GM19395 (cell line): ENCODE measurements at regions not wholly inside any gene's neighbourhood (a gene's known extent, or its start where the extent isn't known, plus 50 kb on each side); places are given as distances from the start of the nearest gene placed in this dataset.

Experiments
- ATAC-seq: cut with Tn5 transposase; IDR thresholded peaks from one replicate; pipeline ENCODE4 v1.9.1; 2021; ENCODE audit warnings: mild to moderate bottlenecking, moderate library complexity; ENCODE audit not compliant: unreplicated experiment

DNA sequence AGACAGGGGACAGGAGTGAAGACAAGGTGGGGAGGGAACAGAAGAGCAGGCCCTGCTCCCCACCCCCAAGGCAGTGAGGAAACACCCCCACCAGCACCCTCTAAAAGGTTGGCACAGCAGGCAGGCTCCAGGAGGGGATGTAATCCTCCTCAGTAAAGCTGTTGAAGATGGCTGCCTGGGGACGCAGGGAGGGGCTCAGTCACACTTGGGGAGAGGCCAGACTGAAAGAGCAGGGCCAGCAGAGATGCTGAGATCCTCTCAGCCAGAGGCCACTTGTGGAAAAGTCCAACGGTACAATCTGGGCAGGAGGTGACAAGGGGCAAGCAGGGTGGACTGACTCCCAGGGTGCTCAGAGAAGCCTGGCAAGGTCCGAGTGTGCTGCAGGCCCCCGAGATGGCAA is 154.8 kb upstream of the ID2 start:
- no peak for ATAC-seq

DNA sequence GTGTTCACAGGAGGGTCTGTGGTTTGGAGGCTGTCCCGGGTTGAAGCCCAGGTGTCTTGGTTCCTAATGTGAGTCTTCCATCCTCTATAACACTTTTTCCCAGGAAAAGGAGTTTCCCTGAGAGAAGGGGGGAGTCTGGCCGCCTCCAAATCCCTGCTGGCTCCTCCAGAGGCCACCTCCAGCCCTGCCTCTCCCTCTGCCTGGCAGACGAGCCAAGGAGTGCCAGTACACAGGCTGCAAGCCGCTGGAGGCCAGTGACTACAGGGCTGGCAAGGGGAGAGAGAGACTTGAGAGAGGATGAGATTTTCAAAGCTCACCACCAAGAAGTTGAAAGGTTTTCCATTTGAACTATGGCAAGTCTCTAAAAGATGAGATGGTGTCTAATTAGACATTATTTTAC is 154.2 kb upstream of the ID2 start:
- no peak for ATAC-seq

DNA sequence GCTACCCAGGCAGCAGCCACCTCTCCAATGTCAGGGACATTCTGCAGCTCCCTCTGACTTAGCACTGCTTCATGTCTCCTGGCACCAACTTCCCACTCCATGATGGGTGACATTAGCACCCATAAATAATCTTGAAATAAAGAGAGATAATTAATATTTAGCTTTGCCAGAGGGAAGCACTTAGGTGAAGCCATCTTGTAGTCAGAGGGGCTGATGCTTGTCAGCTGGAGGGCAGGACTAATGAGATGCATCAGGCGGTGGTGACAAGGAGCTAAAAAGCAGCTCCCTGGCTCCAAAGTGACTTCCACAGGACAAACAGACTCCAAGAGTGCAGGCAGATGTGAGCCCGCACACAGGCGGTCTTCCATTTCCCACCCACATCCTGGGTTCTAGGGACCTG is 153.0 kb upstream of the ID2 start:
- no peak for ATAC-seq

DNA sequence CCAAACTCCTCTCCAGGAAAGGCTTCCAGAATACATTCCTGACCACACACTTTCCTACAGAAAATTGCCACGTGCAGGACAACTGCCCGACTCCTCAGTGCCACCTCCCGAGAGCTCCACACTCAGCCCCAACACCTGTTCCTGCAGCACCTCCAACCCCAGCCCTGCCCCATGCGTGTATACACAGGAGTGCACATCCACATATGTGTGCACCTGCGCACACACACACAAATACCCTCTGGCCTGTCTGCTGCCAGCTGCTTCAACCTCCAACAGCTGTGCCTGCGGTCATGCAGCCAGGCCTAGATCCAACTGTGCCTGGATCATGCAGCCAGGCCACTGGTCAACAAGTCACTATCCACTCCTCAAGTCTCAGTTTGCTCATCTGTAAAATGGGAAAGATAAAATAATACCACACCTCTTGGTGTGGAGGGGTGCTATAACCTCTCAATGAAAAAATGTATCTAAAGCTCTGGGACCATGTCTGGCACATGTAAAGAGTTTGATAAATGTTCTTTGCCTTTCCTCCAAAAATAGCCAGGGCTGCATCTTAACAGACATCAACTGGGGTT is 152.1 kb upstream of the ID2 start:
- no peak for ATAC-seq

DNA sequence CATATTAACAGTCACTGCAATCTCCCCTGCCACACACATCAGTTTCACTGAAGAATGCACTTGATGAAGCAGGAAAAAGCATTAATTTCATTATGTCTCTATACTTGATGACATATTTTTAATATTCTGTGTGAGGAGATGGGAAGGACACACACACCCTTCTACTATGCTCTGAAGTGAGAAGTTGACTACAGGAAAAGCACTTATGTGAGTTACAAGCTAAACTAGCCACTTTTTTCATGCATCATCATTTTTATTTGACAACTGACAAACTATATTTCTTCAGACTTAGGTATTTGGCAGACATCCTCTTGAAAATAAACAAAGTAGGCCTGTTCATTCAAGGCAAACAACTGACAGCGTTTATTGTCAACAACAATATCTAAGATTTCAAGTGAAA is 150.4 kb upstream of the ID2 start:
- ATAC-seq = no peak

DNA sequence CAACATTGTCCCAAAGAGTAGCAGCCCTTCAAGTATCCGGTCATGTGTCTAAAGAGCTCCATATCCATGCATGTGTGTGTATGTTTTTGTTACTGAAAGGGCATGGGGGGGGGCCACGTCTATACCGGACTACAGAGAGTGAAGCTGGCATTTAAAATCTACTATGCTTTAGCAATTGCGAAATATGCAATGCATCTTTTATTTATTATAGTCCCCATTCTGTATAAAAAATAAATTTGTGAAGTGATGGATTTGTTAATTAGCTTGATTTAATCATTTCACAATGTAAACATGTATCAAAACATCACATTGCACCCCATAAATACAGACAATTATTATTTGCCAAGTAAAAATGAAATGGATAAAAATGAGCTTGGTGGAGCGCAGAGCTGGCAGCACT is 149.4 kb upstream of the ID2 start:
- ATAC-seq = no peak

DNA sequence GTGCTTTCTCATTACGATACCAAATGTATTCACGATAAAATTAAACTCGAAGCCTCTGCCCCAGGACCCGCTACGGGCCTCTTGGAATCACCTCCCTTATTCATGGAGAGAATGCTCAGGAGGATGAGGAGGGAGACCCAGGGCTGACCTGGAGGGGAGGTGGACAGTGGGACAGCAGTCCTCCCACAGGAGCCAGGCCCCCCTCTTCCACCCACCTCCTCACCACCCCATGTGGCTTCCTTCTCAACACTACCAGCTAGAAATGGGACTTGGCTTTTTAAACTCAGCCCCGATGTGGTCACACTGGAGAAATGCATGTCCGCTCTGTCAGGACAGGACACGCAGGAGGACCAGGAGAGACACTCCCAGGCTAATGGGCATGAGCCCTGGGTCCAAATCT is 147.9 kb upstream of the ID2 start:
- no peak for ATAC-seq

DNA sequence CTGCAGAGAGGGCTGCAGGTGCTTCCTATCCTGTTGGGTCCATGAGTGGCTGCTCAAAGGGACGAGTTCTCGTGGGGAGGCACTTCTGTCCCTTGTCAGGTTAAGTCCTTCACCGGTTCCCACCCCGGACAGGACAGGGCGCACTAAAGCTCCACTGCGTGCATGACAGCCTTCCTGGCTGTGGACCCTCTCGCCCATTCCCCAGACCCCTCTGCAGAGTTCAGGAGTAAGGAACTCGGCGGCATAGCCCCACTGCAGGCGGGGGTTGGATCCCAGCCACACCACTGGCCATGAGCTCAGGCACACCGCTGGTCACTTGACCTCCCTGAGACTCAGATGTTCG is 147.5 kb upstream of the ID2 start:
- ATAC-seq = no peak

DNA sequence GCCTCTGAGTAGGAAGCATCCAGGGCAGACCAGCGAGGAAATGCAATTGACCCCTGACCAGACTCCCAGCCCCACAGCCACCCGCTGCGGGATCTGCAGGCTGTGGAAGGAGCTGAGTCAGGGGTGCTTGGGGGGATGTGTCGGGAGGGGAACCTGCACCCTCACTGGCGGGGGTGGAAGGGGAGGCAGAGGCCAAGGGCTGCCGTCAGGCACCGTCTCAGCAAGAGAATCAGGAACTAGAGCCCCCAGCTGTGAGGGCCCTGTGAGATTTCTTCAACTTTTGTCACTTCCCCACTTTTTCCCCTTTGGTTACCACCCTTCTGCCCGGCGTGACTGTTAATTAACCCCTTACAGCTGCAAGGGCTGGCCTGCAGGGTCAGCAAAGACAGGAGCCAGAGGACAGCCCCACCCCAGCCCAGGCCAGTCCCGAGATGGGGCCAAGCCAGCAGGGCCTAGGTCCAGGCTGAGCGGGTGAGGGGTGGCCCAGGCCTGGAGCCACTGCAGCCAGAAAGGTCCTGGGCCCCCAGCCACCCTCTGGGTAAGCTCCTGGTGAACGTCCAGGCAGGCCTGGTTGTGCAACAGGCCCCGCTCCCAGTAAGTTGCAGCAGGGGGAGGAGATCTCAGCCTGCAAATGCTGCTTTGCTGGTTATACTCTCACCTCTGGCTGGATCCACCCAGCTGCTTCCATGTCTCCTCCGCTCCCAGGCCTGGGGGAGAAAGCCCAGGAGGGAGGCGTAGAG is 147.0 kb upstream of the ID2 start:
- ATAC-seq = no peak

DNA sequence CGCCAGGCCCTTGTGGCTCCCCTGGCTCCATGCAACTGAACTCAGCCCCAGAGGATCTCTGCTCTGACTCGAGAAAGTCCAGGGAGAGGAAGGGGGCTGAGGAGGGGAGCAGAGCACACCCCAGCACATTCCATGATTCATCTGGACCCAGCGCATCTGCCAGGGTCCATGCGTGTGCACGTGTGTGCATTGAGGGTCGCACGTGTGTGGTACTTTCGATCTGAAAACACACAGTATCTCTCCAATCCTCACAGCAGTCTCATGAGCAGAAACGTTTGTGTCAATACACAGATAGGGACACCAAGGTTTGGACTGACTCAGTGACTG is 146.4 kb upstream of the ID2 start:
- no peak for ATAC-seq

DNA sequence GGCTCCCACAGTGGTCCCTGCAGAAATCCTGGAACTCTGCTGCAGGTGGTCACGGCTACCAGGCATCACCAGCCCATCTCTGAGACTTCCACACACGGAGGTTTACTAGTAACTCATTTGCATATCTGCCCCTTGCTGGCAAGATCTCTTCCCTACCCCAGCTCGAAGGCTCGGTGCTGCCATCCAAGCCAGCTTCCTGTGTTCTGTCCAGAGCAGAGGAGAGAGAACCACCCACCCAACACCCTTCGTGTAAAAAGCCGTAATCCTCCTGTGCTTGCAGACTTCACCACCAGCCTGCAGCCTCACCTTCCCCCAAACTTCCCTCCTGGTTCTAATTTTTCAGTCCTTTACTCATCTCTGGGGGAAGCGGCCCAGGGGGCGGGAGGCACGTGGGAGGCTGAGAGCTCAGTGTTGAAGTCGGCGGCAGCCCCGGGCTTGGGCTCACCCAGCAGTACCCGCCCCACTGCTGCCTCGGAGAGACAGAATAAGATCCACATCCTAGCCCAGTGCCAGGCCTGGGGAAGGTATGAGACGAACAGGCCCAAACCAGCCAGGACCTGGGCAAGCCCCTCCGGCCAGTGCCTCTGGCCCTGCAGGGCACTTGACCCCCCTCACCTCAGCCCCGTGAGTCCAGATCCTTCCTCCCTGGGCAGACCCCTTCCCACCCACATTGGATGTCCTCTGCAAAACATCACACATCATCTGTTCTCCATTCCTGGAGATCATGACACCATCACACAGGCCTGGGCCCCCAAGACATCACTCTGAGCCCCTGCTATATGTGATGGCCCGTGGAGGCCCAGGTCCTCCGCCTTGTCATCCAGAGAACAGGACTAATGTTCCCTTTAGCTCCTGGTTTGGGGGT is 145.8 kb upstream of the ID2 start:
- no peak for ATAC-seq

DNA sequence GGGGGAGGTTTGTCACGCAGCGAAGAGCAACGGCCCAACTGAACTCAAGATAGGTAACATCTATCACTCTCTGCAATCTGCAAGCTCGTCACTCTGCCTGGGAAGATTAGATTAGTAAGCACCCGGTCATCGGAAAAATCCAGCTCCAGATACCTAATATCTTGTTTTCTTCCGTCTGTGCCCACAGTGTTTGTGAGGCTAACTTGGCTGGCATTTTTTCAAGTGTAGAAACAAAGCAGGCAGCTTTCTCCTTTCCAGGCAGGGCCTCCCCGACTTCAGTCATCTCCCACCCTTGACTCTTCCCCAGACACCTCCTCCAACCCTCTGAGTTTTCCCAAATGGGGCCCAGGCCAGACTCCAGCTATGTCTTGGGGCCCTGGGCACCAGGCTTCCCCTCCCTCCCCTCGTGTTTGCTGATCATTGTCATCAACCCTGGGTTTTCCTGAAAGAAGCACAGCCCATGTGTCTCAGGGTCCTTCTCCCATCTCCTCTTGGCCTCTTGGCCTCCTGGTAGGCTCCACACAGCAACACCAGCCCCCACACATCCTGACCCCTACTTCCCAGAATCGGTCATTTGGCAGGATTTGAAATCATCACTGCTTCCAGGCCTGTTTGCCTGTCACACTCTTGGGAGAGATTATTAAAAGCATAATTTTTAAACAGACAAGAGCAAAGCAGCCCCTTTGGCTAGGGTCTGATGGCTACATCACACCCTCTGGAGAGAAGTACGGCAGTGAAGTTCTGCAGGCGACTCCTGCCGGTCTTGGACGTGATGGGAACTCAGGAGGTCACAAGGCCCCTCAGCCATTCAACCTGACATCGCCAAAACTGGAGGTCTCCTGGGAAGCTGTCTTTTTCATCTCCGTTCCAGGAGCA is 144.9 kb upstream of the ID2 start:
- no peak for ATAC-seq

DNA sequence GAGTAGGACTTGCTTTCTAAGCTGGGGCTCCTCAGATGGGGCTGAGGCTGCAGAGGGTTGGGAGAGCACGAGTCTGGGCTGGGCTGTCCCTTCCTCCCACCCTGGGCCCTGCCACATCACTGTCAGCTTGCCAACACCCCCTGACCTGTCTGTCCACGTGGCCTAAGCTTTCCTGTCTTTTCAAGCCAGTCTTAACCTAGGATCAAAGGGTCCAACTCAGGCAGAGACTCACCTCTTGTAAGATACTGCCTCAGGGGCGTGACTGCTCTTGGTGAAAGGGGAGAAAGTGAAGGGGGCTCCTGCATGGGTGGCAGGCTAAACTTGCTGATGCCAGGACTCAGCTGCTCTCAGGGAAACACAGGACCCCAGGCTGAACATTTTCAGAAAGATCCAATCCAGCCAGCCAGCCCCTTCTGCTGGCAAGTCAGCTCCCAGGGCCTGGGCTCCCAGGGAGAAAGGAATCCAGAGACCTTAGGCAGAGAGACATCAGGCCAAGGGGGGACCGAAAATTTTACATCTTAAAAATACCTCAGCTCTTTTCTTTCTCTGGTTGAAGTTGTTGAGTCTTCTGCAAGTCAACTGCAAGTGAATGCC is 144.2 kb upstream of the ID2 start:
- ATAC-seq = no peak

DNA sequence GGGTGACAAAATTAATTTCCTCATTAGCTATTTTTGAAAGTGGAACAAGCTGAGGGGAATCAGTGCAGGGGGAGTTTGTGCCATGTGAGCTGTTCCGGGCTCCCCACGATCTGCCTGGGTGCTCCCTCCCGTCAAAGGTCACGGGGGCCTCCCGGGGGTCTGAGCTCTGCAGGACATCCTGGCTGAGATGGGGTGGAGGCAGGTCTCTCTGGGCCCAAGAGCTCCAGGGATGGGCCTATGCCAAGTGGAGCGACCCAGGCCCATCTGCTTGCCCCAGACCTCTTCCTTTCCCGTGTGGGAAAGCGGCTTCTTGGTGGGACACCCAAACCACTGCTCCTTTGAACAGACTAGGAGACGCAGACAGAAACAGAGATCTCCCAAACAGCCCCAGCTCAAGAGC is 143.3 kb upstream of the ID2 start:
- ATAC-seq = no peak

DNA sequence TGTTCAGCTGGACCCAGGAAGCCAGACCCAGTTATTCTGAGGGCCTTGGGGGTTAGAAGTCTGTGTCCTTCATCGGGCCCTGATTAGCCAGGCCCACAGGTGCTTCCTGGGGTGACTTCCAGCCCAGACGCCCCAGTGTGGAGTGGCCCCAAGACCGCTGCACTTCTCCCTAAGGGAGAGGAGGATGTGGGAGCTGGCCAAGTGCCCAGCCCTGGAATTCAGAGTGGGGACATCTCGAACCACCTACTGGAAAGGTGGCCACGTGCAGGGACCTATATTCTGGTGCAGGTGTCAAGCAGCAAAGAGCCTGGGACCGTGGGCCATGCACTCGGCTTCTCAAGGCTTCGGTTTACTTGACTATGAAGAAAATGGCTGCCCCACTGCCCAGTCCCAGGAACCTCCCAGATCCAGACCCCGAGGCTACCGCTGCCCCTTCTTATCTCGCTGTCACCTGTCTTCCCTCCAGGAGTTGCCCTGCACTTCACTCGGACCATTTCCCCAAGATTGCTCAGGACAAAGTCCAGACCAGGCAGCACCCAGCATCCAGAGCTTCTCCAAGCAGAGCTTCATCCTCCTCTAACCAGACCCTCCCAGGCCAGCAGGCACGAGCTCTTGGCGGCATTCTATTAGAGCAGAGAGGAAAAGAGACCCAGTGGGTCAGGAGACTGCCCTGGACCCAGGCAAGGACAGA is 142.8 kb upstream of the ID2 start:
- ATAC-seq = no peak

DNA sequence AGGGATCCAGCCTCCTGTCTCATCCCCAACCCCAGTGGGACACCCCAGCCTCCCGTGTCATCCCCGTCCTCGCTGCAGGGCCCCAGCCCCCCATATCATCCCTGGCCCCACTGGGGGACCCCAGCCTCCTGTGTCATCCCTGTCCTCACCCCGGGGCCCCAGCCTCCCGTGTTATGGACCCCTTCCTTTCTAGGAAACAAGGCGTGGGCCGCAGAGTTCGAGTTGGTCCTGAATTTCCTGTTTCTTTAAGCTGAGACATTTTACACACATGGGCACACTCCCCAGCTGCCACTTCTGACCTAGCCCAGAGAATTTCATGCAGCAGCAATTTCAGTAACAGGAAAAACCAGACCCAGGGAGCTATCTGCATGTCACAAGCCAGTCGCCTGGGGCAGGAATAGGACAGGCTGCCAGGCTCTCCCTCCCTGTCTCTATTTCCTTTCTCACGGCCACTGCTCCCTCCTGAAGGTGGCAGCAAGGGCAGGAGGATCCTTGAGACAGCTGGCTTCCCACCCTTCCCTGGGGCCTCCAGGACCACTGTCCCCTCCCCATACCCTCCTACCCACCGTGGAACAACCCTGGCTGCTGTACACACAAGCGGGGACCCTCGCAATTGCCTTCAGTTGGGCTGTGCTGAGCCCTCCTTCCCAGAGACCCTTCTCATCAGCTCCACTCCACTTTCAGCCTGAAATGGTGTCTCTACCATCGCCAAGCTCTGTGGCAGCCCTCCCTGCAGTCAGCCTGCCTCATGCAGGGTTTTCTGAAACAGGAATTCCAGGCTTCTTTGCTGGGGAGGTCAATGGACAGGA is 141.9 kb upstream of the ID2 start:
- no peak for ATAC-seq

DNA sequence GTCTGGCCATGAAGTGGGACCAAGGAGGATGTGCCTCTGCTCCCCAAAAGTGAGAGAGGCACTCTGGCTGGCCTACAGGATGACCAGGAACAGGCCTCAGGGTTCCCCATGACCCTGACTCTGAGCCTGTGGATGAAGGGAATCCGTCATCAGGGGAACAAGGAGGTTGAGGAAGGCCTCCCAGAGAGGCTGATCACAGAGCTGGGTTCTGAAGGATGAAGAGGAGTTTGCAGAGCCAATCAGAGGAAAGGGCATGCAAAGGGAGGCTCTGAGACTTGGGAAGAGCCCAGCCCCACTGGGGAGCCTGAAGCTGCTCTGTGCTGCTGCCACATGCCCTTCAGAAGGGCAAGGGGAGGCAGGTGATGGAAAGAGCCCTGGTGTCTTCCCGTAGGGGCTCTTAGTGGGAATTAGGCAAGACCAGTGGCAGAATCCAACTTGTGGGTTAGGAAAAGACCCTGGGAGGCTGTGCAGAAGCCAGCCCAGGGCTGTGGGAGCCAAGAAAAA is 141.3 kb upstream of the ID2 start:
- ATAC-seq = no peak

DNA sequence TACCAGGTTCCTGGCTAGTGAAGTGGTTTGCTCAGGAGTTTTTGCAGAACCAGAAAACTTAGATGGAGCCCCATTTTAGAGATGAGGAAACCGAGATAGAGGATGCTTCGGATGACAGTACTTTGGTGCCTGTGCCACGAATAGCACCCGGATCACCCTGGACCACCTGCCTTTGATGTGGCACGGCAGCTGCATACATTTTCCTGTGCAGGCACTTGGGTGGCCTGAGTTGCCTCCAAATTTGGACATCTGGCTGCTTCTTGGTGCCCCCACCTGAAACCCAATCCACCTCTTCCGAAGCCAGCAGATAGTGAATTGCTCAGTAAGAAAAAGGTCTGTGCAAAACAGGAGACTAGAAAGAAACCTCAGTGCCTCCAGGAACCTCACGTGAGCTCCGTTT is 140.6 kb upstream of the ID2 start:
- no peak for ATAC-seq

DNA sequence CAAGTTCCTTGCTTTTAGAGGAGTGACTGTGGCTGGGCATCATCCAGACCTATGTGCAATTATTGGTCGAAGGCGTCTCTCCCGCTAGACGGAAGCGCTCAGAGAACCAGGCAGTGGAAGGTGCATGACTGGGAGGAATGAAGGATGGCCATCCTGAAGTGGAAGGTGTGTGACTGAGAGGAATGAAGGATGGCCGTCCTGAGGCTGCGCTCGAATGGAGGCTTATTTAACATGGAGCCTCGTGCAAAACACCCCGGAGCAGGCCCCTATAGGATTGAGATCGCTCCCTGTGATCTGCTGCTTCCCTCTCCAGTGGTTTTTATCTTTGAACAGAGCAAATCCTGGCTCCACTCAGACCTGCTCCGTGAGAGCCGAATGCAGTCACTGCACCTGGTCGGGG is 140.2 kb upstream of the ID2 start:
- ATAC-seq = no peak
